ENCODE measurements at regions not wholly inside any gene's neighbourhood (a gene's known extent, or its start where the extent isn't known, plus 50 kb on each side); places are given as distances from the start of the nearest gene placed in this dataset.

- TF ChIP-seq CTCF (IDR thresholded peaks at IDR 0.05) (no peak), POLR2A (IDR thresholded peaks at IDR 0.05) (no peak)
These were observed 52.9 kb upstream of the TENM3 start for GRCh38 chr4:182190306-182190705.
